Neural progenitor cell (in vitro differentiated cells): ENCODE measurements at regions not wholly inside any gene's neighbourhood (a gene's known extent, or its start where the extent isn't known, plus 50 kb on each side); places are given as distances from the start of the nearest gene placed in this dataset.

Experiments
- EZH2 ChIP-seq: fragments of 200-600 bp; sonication (generic); IDR thresholded peaks from 2 replicates; pipeline ENCODE4 v1.6.1; 2017; ENCODE audit warnings: antibody characterized with exemption, mild to moderate bottlenecking, moderate library complexity
- TF ChIP-seq, protein P1 (sequence below): fragments of 200-600 bp; sonication (generic); IDR thresholded peaks from 2 replicates; pipeline ENCODE4 v1.5.1; 2017; ENCODE audit warnings: antibody characterized with exemption, mild to moderate bottlenecking

GRCh38 chr1:187942986-187943385, 1114.2 kb downstream of the PLA2G4A start:
- TF ChIP-seq, protein P1, sequence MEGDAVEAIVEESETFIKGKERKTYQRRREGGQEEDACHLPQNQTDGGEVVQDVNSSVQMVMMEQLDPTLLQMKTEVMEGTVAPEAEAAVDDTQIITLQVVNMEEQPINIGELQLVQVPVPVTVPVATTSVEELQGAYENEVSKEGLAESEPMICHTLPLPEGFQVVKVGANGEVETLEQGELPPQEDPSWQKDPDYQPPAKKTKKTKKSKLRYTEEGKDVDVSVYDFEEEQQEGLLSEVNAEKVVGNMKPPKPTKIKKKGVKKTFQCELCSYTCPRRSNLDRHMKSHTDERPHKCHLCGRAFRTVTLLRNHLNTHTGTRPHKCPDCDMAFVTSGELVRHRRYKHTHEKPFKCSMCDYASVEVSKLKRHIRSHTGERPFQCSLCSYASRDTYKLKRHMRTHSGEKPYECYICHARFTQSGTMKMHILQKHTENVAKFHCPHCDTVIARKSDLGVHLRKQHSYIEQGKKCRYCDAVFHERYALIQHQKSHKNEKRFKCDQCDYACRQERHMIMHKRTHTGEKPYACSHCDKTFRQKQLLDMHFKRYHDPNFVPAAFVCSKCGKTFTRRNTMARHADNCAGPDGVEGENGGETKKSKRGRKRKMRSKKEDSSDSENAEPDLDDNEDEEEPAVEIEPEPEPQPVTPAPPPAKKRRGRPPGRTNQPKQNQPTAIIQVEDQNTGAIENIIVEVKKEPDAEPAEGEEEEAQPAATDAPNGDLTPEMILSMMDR: no peak
- no peak for TF ChIP-seq EZH2
